PC-3 (cell line): ENCODE measurements at regions not wholly inside any gene's neighbourhood (a gene's known extent, or its start where the extent isn't known, plus 50 kb on each side); places are given as distances from the start of the nearest gene placed in this dataset.
"Not testable (repeated sequence)": the region's sequence is repeated elsewhere in the genome, so short reads cannot be mapped to it uniquely, and the experiment has no call there.

Experiments
- ATAC-seq: fragments of 200-7000 bp; cut with Tn5 transposase; 2 replicates; pipeline ENCODE4 v1.9.1; 2020; ENCODE audit warnings: mild to moderate bottlenecking, moderate library complexity
- BruUV-seq: library from RNA; stranded (reverse); fragments of 400-500 nt; replicated peaks from 2 replicates; lab custom pipeline; 2021; lab: Mats Ljungman, UMichigan
- CTCF ChIA-PET: fragments of 300-600 bp; sonication (Branson Sonifier 250); formaldehyde crosslinking; loops from one replicate; lab custom pipeline; 2022; ENCODE audit warnings: antibody characterized with exemption; lab: Charles Lee
- POLR2A ChIA-PET: fragments of 300-600 bp; sonication (Branson Sonifier 250); formaldehyde crosslinking; loops from one replicate; lab custom pipeline; 2022; ENCODE audit warnings: antibody characterized with exemption; ENCODE audit not compliant: unreplicated experiment; lab: Charles Lee
- DNase-seq: peaks from one replicate; pipeline ENCODE4 v3.0.0-alpha.2; 2015
- H2AFZ ChIP-seq: fragments of 300-600 bp; sonication (generic); 2 replicates; pipeline ENCODE4 v1.6.0; 2016; ENCODE audit warnings: antibody characterized with exemption, low read length
- H3F3A ChIP-seq: fragments of 300-600 bp; sonication (generic); one replicate; pipeline ENCODE4 v1.6.0; 2017; ENCODE audit warnings: antibody characterized with exemption, low read length, control low read depth, mild to moderate bottlenecking; ENCODE audit not compliant: unreplicated experiment
- H3K27ac ChIP-seq: fragments of 300-600 bp; sonication (generic); 2 replicates; pipeline ENCODE4 v1.5.1; 2016; ENCODE audit warnings: mild to moderate bottlenecking, low read length
- H3K27me3 ChIP-seq: fragments of 300-600 bp; sonication (generic); 2 replicates; pipeline ENCODE4 v1.6.1; 2016; ENCODE audit warnings: low read length, mixed read lengths
- H3K36me3 ChIP-seq: fragments of 300-600 bp; sonication (generic); 2 replicates; pipeline ENCODE4 v1.6.1; 2016; ENCODE audit warnings: low read depth, mixed run types, low read length, mixed read lengths
- H3K4me1 ChIP-seq: fragments of 300-600 bp; sonication (generic); 2 replicates; pipeline ENCODE4 v1.5.1; 2016; ENCODE audit warnings: low read length; ENCODE audit not compliant: insufficient read depth
- H3K4me2 ChIP-seq: fragments of 300-600 bp; sonication (generic); 2 replicates; pipeline ENCODE4 v1.6.0; 2016; ENCODE audit warnings: low read length
- H3K4me3 ChIP-seq: fragments of 300-600 bp; sonication (generic); 2 replicates; pipeline ENCODE4 v1.5.1; 2016; ENCODE audit warnings: mild to moderate bottlenecking, low read length, mixed read lengths
- H3K79me2 ChIP-seq: fragments of 300-600 bp; sonication (generic); 2 replicates; pipeline ENCODE4 v1.6.1; 2017; ENCODE audit warnings: low read length, mixed read lengths
- H3K9ac ChIP-seq: fragments of 300-600 bp; sonication (generic); 2 replicates; pipeline ENCODE4 v1.6.0; 2016; ENCODE audit warnings: mild to moderate bottlenecking, low read length
- H3K9me2 ChIP-seq: fragments of 300-600 bp; sonication (generic); replicated peaks from 2 replicates; pipeline ENCODE4 v1.6.1; 2016; ENCODE audit warnings: mixed run types, low read length, mixed read lengths
- H3K9me3 ChIP-seq: fragments of 300-600 bp; sonication (generic); 2 replicates; pipeline ENCODE4 v1.6.1; 2016; ENCODE audit warnings: low read length, mixed read lengths
- H4K20me1 ChIP-seq: fragments of 300-600 bp; sonication (generic); 2 replicates; pipeline ENCODE4 v1.6.1; 2016; ENCODE audit warnings: low read length, mixed read lengths
- CTCF ChIP-seq: fragments of 300-600 bp; sonication (generic); conservative IDR thresholded peaks from 2 replicates; pipeline ENCODE4 v1.5.1; 2017; ENCODE audit warnings: antibody characterized with exemption, low read depth, mild to moderate bottlenecking, low read length
- EZH2 ChIP-seq: fragments of 300-600 bp; sonication (generic); IDR thresholded peaks from one replicate; pipeline ENCODE4 v1.6.1; 2017; ENCODE audit warnings: antibody characterized with exemption, mild to moderate bottlenecking, low read length; ENCODE audit not compliant: unreplicated experiment
- EZH2phosphoT487 ChIP-seq: fragments of 300-600 bp; sonication (generic); IDR thresholded peaks from 2 replicates; pipeline ENCODE4 v1.6.1; 2018; ENCODE audit warnings: mild to moderate bottlenecking, antibody characterized with exemption, low read length, borderline replicate concordance
- intact Hi-C: fragments of 100-400 bp; cut with micrococcal nuclease; formaldehyde crosslinking; loops from 2 replicates; pipeline ENCODE4 v1.9.0; 2023

GRCh38 chr6:168239044-168239773 lies 80.4 kb downstream of the DACT2 start:
- no peaks in the 10 kb centered on the region for H3K9me3 ChIP-seq
- no peak overlapping the region for H3K4me2 ChIP-seq
- H3K79me2 ChIP-seq: no peaks in the 10 kb centered on the region
- intact Hi-C loops: no loop called here
- no peak overlapping the region for H3K9ac ChIP-seq
- no peaks in the 10 kb centered on the region for H3K36me3 ChIP-seq
- ChIA-PET POLR2A (no interaction called here), CTCF (no interaction called here)
- no peaks in the 10 kb centered on the region for H3K4me1 ChIP-seq
- H3K9me2 ChIP-seq: no peaks in the 10 kb centered on the region
- BruUV-seq: no TSS peak
- no peak for TF ChIP-seq CTCF
- no peak for TF ChIP-seq EZH2
- H3K27me3 ChIP-seq: peaks cover 31% of the 10 kb centered on the region
- H3K4me3 ChIP-seq: no peak overlapping the region
- DNase-seq (no peak), ATAC-seq (no peak)
- no peaks in the 10 kb centered on the region for H3F3A ChIP-seq
- H4K20me1 ChIP-seq: no peaks in the 10 kb centered on the region
- no peak overlapping the region for H3K27ac ChIP-seq
- no peak overlapping the region for H2AFZ ChIP-seq

- H3K9me2 ChIP-seq: no peaks in the 10 kb centered on the region
- H3K27me3 ChIP-seq: peaks cover 25% of the 10 kb centered on the region
- H2AFZ ChIP-seq: no peak overlapping the region
- ATAC-seq (no peak), DNase-seq (no peak)
- H4K20me1 ChIP-seq: no peaks in the 10 kb centered on the region
- H3K36me3 ChIP-seq: no peaks in the 10 kb centered on the region
- H3K4me3 ChIP-seq: no peak overlapping the region
- no peaks in the 10 kb centered on the region for H3F3A ChIP-seq
- H3K4me2 ChIP-seq: no peak overlapping the region
- no peaks in the 10 kb centered on the region for H3K4me1 ChIP-seq
- ChIA-PET CTCF (no interaction called here), POLR2A (no interaction called here)
- H3K9ac ChIP-seq: no peak overlapping the region
- BruUV-seq: no TSS peak
- no peaks in the 10 kb centered on the region for H3K79me2 ChIP-seq
- intact Hi-C loops: no loop called here
- H3K27ac ChIP-seq: no peak overlapping the region
- no peak for TF ChIP-seq EZH2phosphoT487
- TF ChIP-seq EZH2: no peak
- TF ChIP-seq CTCF: no peak
- H3K9me3 ChIP-seq: no peaks in the 10 kb centered on the region
These were observed 81.2 kb downstream of the DACT2 start for GRCh38 chr6:168238159-168238909.

GRCh38 chr6:168233875-168234213 lies 85.7 kb downstream of the DACT2 start:
- POLR2A ChIA-PET, H3K9me3 ChIP-seq, H3K4me1 ChIP-seq, intact Hi-C loops, H4K20me1 ChIP-seq, H2AFZ ChIP-seq, H3K4me2 ChIP-seq, H3K4me3 ChIP-seq, H3K9ac ChIP-seq, H3K27ac ChIP-seq, ATAC-seq, H3K9me2 ChIP-seq, BruUV-seq, CTCF ChIA-PET, H3F3A ChIP-seq, H3K36me3 ChIP-seq, DNase-seq, H3K79me2 ChIP-seq: not testable (repeated sequence)
- H3K27me3 ChIP-seq: 0 out of 2 replicates have a peak, but pooled peaks cover 21% of the 10 kb centered on the region
